ENCODE measurements at regions not wholly inside any gene's neighbourhood (a gene's known extent, or its start where the extent isn't known, plus 50 kb on each side); places are given as distances from the start of the nearest gene placed in this dataset.
"Not testable (repeated sequence)": the region's sequence is repeated elsewhere in the genome, so short reads cannot be mapped to it uniquely, and the experiment has no call there.

GRCh38 chr1:121607499-121607898 lies 422.7 kb downstream of the SRGAP2C start:
- TF ChIP-seq CTCF, POLR2A (IDR thresholded peaks at IDR 0.05): not testable (repeated sequence)
